GM12892 (cell line): ENCODE measurements at regions not wholly inside any gene's neighbourhood (a gene's known extent, or its start where the extent isn't known, plus 50 kb on each side); places are given as distances from the start of the nearest gene placed in this dataset.

Source experiments
- POLR2A ChIP-seq: IDR thresholded peaks from 2 replicates; pipeline ENCODE4 v1.6.1; 2011; ENCODE audit warnings: low read depth, low read length, control low read depth
- POLR2AphosphoS5 ChIP-seq: IDR thresholded peaks from 2 replicates; pipeline ENCODE4 v1.6.1; 2011; ENCODE audit warnings: low read depth, low read length, control low read depth
- TAF1 ChIP-seq: IDR thresholded peaks from 2 replicates; pipeline ENCODE4 v1.6.1; 2011; ENCODE audit warnings: low read depth, mild to moderate bottlenecking, control low read depth, low read length, borderline replicate concordance

DNA sequence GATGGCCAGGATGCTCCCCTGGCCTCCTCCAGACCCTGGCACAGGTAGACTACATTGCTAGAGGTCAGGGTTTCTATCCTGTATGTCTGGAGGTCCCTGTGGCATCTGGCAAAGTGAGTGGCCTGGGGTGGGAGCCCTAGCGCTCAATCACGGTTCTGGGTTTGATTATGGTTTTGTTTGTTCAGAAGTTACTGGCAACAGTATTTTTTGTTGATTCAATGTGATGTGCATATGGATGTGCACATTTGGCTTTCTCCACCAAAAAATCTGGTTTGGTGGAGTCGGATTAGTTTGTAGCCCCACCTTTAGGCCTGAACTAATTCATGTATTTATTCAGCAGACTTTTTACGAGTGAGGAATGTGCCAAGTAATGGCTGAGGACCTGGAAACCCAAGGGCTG, 109.7 kb downstream of the VEGFA start:
- no peak for TF ChIP-seq POLR2A
- TF ChIP-seq POLR2AphosphoS5 = no peak
- TF ChIP-seq TAF1 = no peak
